Activated CD4-positive, alpha-beta T cell treated with anti-CD3 and anti-CD28 coated beads, Interleukin-2, amount 10 ng/mL, durations not matched to agents 7 days and 5 days (primary cell): ENCODE measurements at regions not wholly inside any gene's neighbourhood (a gene's known extent, or its start where the extent isn't known, plus 50 kb on each side); places are given as distances from the start of the nearest gene placed in this dataset.
A peak's percentile ranks its signal among the peaks of the same experiment; 100 is the strongest.

Source experiments
- CTCF ChIA-PET: fragments of 350-600 bp; sonication (Branson Sonifier 250); formaldehyde crosslinking; loops from one replicate; lab custom pipeline; 2021; ENCODE audit warnings: antibody characterized with exemption; lab: Charles Lee
- POLR2A ChIA-PET: fragments of 350-600 bp; sonication (Branson Sonifier 250); formaldehyde crosslinking; loops from one replicate; lab custom pipeline; 2021; ENCODE audit warnings: antibody characterized with exemption; lab: Charles Lee
- DNase-seq: peaks from one replicate; pipeline ENCODE4 v3.0.0-alpha.2; 2020
- H3K27ac Mint-ChIP-seq: one replicate; pipeline ENCODE4 v1.8.0; 2021; ENCODE audit warnings: mild to moderate bottlenecking, moderate library complexity, mixed read lengths
- H3K27me3 Mint-ChIP-seq: one replicate; pipeline ENCODE4 v1.8.0; 2021; ENCODE audit warnings: mixed read lengths
- H3K36me3 Mint-ChIP-seq: one replicate; pipeline ENCODE4 v1.8.0; 2021; ENCODE audit warnings: low read depth, mixed read lengths
- H3K4me1 Mint-ChIP-seq: one replicate; pipeline ENCODE4 v1.8.0; 2021; ENCODE audit warnings: mixed read lengths
- H3K4me3 Mint-ChIP-seq: one replicate; pipeline ENCODE4 v1.8.0; 2021; ENCODE audit warnings: mild to moderate bottlenecking, moderate library complexity, mixed read lengths
- H3K9me3 Mint-ChIP-seq: one replicate; pipeline ENCODE4 v1.8.0; 2021; ENCODE audit warnings: mixed read lengths

DNA sequence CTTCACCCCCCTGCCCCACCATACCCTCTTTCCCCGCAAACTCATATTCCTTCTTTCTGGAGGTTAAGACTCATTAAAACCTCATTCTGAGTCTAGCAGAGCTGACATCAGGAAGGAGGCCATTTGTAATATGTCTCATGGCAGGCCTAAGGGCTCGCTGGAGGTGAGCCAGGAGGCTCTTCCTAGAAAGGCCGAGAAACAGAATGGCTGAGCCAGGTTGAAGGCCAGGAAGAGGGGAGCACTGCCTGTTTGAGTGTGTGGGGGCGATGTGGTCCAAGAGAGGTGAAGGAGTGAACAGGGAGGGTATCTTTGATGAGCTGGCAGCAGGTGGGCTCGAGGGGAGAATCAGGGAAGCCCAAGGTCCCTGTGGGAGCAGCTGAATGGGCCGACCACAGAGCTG is 317.3 kb downstream of the TLE3 start:
- H3K27ac Mint-ChIP-seq: no peak overlapping the region
- POLR2A ChIA-PET: no interaction called here
- H3K9me3 Mint-ChIP-seq: peaks cover 8% of the 10 kb centered on the region
- CTCF ChIA-PET: interaction anchor here (1.6 kb wide), 1 partner anchor 10 kb away, joined by 4 read pairs; no protein-coding TSS in a partner anchor
- peaks cover 7% of the 10 kb centered on the region for H3K36me3 Mint-ChIP-seq
- H3K4me3 Mint-ChIP-seq: no peak overlapping the region
- H3K27me3 Mint-ChIP-seq: peaks cover 29% of the 10 kb centered on the region
- H3K4me1 Mint-ChIP-seq: peaks cover 26% of the 10 kb centered on the region
- no peak for DNase-seq

- H3K36me3 Mint-ChIP-seq: peaks cover 7% of the 10 kb centered on the region
- H3K27ac Mint-ChIP-seq: no peak overlapping the region
- no peak for DNase-seq
- no peak overlapping the region for H3K4me3 Mint-ChIP-seq
- peaks cover 27% of the 10 kb centered on the region for H3K27me3 Mint-ChIP-seq
- POLR2A ChIA-PET: no interaction called here
- CTCF ChIA-PET: interaction anchor here (0.9 to 1.6 kb wide), 2 partner anchors 9 to 24 kb away, joined by 3 to 4 read pairs; no protein-coding TSS in a partner anchor
- peaks cover 26% of the 10 kb centered on the region for H3K4me1 Mint-ChIP-seq
- peaks cover 7% of the 10 kb centered on the region for H3K9me3 Mint-ChIP-seq
Measured at GRCh38 chr15:69780981-69781380, 316.7 kb downstream of the TLE3 start.

DNA sequence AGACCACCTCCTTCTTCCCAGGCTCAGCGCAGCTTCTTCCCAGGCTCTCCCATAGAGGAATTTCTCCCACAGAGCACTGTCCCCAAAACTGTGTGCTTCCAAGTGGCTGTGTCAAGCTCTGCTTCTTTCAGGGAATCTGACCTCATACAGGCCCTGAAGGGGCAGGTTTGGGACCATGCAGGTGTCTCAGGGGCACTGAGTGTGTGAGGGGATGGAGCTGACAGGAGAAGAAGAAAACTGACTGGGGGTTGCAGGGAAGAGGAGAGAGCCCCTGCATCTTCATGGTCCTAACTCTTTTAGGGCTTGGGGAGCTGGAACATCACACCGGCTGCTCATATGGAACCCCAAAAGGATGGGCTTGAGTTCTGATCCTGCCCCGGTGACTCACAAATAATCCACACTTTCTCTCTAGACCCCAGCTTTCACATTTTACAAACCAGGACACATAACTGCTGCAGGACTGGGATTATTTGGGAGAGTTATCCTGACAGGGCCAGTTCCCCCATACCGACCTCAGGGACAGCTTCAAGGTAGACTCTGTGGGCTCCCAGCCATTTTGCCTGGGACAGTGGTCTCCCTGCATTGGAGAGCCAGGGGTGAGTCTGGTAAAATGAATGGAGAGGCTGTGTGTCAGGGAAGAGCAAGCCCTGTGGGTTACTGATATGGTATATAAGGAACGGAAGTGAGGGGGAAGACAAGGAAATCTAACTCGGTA is 316.1 kb downstream of the TLE3 start:
- peaks cover 7% of the 10 kb centered on the region for H3K9me3 Mint-ChIP-seq
- peaks cover 27% of the 10 kb centered on the region for H3K27me3 Mint-ChIP-seq
- no peak overlapping the region for H3K4me3 Mint-ChIP-seq
- ChIA-PET CTCF (interaction anchor here (0.9 to 1.6 kb wide), 2 partner anchors 9 to 25 kb away, joined by 3 to 4 read pairs; no protein-coding TSS in a partner anchor), POLR2A (no interaction called here)
- peaks cover 7% of the 10 kb centered on the region for H3K36me3 Mint-ChIP-seq
- no peak for DNase-seq
- H3K27ac Mint-ChIP-seq: no peak overlapping the region
- H3K4me1 Mint-ChIP-seq: peaks cover 26% of the 10 kb centered on the region

DNA sequence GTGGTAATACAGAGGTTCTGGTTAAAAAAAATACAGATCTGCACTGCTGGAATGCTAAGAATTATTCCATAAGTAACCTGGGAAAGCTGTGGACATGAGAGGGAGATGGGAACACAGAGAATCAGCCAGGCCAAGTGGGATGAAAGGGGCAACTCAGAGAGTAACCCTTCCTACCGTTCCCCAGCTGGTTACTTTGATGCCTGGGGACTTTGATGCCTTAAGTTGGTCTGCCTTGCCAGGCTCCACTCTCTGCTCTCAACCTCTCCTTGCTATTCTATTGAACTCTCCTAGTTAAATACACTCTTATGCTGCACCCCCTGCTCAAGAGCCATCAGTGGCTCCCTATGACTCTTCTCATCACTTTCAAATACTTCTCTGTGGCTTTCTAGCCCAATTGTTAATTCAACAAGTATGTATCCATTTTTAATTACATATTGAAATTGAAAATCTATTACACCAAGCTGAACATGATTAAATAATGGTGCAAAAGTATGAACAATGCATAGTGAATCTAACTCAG is 315.5 kb downstream of the TLE3 start:
- ChIA-PET POLR2A (no interaction called here), CTCF (interaction anchor here (0.9 to 1.6 kb wide), 2 partner anchors 8 to 25 kb away, joined by 3 to 4 read pairs; no protein-coding TSS in a partner anchor)
- no peak for DNase-seq
- Mint-ChIP-seq H3K36me3 (peaks cover 7% of the 10 kb centered on the region), H3K4me3 (no peak overlapping the region), H3K27me3 (peaks cover 24% of the 10 kb centered on the region), H3K27ac (no peak overlapping the region), H3K9me3 (peaks cover 6% of the 10 kb centered on the region), H3K4me1 (peaks cover 26% of the 10 kb centered on the region)

- Mint-ChIP-seq H3K4me1 (peaks cover 26% of the 10 kb centered on the region), H3K36me3 (peaks cover 7% of the 10 kb centered on the region), H3K27me3 (peaks cover 20% of the 10 kb centered on the region), H3K9me3 (peaks cover 2% of the 10 kb centered on the region), H3K27ac (no peak overlapping the region), H3K4me3 (no peak overlapping the region)
- peak; percentile 26 for DNase-seq
- ChIA-PET POLR2A (no interaction called here), CTCF (no interaction called here)
Measured at GRCh38 chr15:69782809-69783208, 314.9 kb downstream of the TLE3 start.

GRCh38 chr15:69783211-69783610 is 314.5 kb downstream of the TLE3 start:
- Mint-ChIP-seq H3K4me3 (no peak overlapping the region), H3K27me3 (peaks cover 16% of the 10 kb centered on the region), H3K4me1 (peaks cover 26% of the 10 kb centered on the region), H3K9me3 (peaks cover 2% of the 10 kb centered on the region), H3K27ac (no peak overlapping the region), H3K36me3 (peaks cover 3% of the 10 kb centered on the region)
- CTCF ChIA-PET: no interaction called here
- POLR2A ChIA-PET: no interaction called here
- no peak for DNase-seq

- CTCF ChIA-PET: no interaction called here
- peaks cover 2% of the 10 kb centered on the region for H3K9me3 Mint-ChIP-seq
Measured at GRCh38 chr15:69784798-69785566, 312.7 kb downstream of the TLE3 start.

GRCh38 chr15:69786136-69786701 is 311.5 kb downstream of the TLE3 start:
- H3K36me3 Mint-ChIP-seq: no peaks in the 10 kb centered on the region
- H3K27me3 Mint-ChIP-seq: peaks cover 13% of the 10 kb centered on the region
- H3K9me3 Mint-ChIP-seq: peaks cover 6% of the 10 kb centered on the region
- no peak overlapping the region for H3K4me3 Mint-ChIP-seq
- H3K27ac Mint-ChIP-seq: no peak overlapping the region
- CTCF ChIA-PET: interaction anchor here (1.6 to 1.7 kb wide), 2 partner anchors 16 to 24 kb away, joined by 4 to 6 read pairs; no protein-coding TSS in a partner anchor
- H3K4me1 Mint-ChIP-seq: peaks cover 28% of the 10 kb centered on the region
- DNase-seq: no peak
- POLR2A ChIA-PET: interaction anchor here (0.5 kb wide), 1 partner anchor 312 kb away, joined by 4 read pairs; the partner anchor contains the start of gene TLE3

More at GRCh38 chr15:69784798-69785566, 312.7 kb downstream of the TLE3 start:
- POLR2A ChIA-PET: no interaction called here
- no peak overlapping the region for H3K4me3 Mint-ChIP-seq
- no peak for DNase-seq
- H3K36me3 Mint-ChIP-seq: no peaks in the 10 kb centered on the region
- H3K27ac Mint-ChIP-seq: no peak overlapping the region
- H3K27me3 Mint-ChIP-seq: peaks cover 10% of the 10 kb centered on the region
- H3K4me1 Mint-ChIP-seq: peaks cover 26% of the 10 kb centered on the region

DNA sequence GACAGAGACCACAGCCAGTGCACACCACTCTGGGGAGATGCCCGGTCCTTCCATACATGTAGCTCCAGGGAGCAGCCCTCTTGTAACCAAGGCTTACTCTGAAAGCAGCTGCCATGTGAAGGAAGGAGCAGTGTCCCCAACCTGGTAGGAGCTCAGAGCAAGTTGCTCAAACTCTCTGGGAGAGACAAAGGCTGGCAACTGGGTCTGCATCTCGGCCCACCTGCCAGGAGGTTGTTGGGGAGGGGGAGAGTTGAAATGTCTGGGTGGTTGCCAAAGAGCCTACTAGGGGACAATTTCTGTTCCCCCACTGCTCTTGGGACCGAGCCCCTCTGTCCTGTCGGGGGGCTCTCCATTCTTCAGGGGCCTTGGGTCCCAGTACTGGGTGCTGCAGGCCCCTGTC is 309.9 kb downstream of the TLE3 start:
- Mint-ChIP-seq H3K36me3 (no peaks in the 10 kb centered on the region), H3K27me3 (peaks cover 16% of the 10 kb centered on the region), H3K4me3 (no peak overlapping the region), H3K4me1 (peaks cover 13% of the 10 kb centered on the region), H3K27ac (no peak overlapping the region), H3K9me3 (peaks cover 16% of the 10 kb centered on the region)
- CTCF ChIA-PET: interaction anchor here (1.6 to 1.7 kb wide), 2 partner anchors 18 to 25 kb away, joined by 4 to 6 read pairs; no protein-coding TSS in a partner anchor
- POLR2A ChIA-PET: no interaction called here
- DNase-seq: no peak

DNA sequence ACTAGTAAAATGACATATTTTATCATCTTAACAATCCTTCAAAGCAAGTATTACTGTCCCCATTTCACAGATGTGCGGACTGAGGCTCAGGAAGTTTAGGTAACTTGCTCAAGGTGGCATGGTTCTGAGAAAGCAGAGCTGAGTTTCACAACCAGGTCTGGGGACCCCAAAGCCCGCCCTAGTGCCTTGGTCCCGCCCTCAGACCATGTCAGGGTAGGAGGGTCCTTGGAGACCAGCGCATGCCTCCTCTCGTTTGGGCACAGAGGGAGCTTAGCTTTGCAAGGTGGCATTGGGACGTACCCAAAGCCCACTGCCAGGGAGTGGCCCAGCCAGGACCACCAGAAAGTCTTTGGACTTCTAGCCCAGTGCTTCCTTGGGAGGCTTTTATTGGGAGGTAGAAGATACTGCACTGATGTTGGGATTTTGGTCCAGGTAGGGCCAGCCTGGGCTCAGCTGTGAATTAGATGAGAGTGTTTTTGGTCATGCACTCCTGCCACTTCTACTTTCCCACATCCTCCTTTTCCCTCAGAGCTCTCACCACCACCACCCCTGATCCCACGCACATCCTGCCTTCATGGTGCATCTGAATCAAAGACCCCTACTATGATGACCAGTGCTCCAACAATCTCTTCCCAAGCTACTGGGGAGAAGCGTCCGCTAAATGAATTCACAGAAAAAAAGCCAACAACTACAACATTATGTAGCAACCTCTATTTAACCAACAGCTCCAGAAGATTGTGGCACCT is 307.9 kb downstream of the TLE3 start:
- no peak overlapping the region for H3K4me3 Mint-ChIP-seq
- H3K4me1 Mint-ChIP-seq: peaks cover 2% of the 10 kb centered on the region
- DNase-seq: no peak
- no peaks in the 10 kb centered on the region for H3K36me3 Mint-ChIP-seq
- peaks cover 16% of the 10 kb centered on the region for H3K9me3 Mint-ChIP-seq
- peaks cover 7% of the 10 kb centered on the region for H3K27me3 Mint-ChIP-seq
- CTCF ChIA-PET: interaction anchor here (0.6 to 1.3 kb wide), 4 partner anchors 7 to 517 kb away, joined by 3 to 4 read pairs (median 3); no protein-coding TSS in a partner anchor
- POLR2A ChIA-PET: interaction anchor here (0.6 kb wide), 1 partner anchor 228 kb away, joined by 5 read pairs; no protein-coding TSS in a partner anchor
- H3K27ac Mint-ChIP-seq: no peak overlapping the region

DNA sequence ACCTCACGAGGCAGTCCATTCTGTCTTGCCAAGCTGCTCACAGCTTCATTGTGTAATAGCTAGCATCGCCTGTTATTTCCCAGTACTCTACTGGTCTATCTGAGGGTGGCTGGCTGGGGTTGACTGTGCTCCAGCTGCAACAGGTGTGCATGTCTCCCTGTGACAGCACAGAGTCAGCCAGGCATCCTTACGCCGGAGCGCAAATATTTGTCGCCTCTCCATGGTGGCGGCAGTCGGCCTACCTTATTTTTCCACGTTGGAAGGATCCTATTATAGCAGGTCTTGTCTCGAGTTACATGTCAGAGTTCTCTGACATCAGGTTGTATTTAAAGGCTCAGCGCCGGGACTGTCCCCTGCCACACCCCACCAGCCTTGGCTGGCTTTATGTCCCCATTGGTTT is 307.1 kb downstream of the TLE3 start:
- Mint-ChIP-seq H3K9me3 (peaks cover 16% of the 10 kb centered on the region), H3K27me3 (peaks cover 7% of the 10 kb centered on the region), H3K4me3 (no peak overlapping the region), H3K27ac (no peak overlapping the region), H3K36me3 (no peaks in the 10 kb centered on the region), H3K4me1 (peaks cover 2% of the 10 kb centered on the region)
- POLR2A ChIA-PET: interaction anchor here (0.6 kb wide), 1 partner anchor 228 kb away, joined by 5 read pairs; no protein-coding TSS in a partner anchor
- DNase-seq: no peak
- CTCF ChIA-PET: interaction anchor here (0.5 to 1.3 kb wide), 3 partner anchors 9 to 68 kb away, joined by 3 to 4 read pairs (median 3); no protein-coding TSS in a partner anchor

DNA sequence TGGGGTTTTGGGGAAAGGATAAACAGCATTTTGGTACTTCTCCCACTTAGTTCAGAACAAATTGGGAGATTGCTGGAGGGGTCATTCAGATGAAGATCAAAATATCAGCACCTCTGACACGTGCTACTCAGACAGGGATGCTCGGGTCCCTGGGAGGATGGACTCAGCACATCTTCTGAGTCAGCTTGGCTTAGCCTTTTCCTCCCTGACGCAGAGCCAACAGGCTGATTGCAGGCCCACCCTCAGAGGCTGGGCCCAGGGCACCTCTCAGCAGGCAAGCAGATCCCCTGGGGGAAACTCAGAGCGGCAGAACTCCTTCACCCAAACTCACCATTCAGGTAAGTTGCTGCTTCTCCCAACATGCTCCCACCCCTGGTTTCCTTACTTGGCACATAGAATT is 304.9 kb downstream of the TLE3 start:
- H3K27me3 Mint-ChIP-seq: peaks cover 7% of the 10 kb centered on the region
- H3K4me3 Mint-ChIP-seq: no peak overlapping the region

More for the DNA sequence above, 304.9 kb downstream of the TLE3 start:
- peaks cover 2% of the 10 kb centered on the region for H3K4me1 Mint-ChIP-seq
- no peaks in the 10 kb centered on the region for H3K36me3 Mint-ChIP-seq
- H3K9me3 Mint-ChIP-seq: peaks cover 16% of the 10 kb centered on the region
- CTCF ChIA-PET: no interaction called here
- no peak overlapping the region for H3K27ac Mint-ChIP-seq
- DNase-seq: no peak
- POLR2A ChIA-PET: interaction anchor here (0.6 kb wide), 1 partner anchor 141 kb away, joined by 3 read pairs; no protein-coding TSS in a partner anchor
